ENCODE measurements at regions not wholly inside any gene's neighbourhood (a gene's known extent, or its start where the extent isn't known, plus 50 kb on each side); places are given as distances from the start of the nearest gene placed in this dataset.

GRCh38 chr6:164039954-164040375, 625.4 kb downstream of the QKI start:
- TF ChIP-seq CTCF (IDR thresholded peaks at IDR 0.05; ENCODE audit: low read depth, low read length) (no peak), EZH2phosphoT487 (IDR thresholded peaks at IDR 0.05; ENCODE audit: low read depth) (no peak)
